Caco-2 (cell line): ENCODE measurements at regions not wholly inside any gene's neighbourhood (a gene's known extent, or its start where the extent isn't known, plus 50 kb on each side); places are given as distances from the start of the nearest gene placed in this dataset.
A peak's percentile ranks its signal among the peaks of the same experiment; 100 is the strongest.
"Not testable (repeated sequence)": the region's sequence is repeated elsewhere in the genome, so short reads cannot be mapped to it uniquely, and the experiment has no call there.

Experiments used
- BruUV-seq: library from RNA; stranded (reverse); fragments of 400-500 nt; replicated peaks from 2 replicates; lab custom pipeline; 2021; lab: Mats Ljungman, UMichigan
- CTCF ChIA-PET: fragments of 300-600 bp; sonication (Branson Sonifier 250); formaldehyde crosslinking; loops from one replicate; lab custom pipeline; 2022; ENCODE audit warnings: antibody characterized with exemption; lab: Charles Lee
- POLR2A ChIA-PET: fragments of 300-600 bp; sonication (Branson Sonifier 250); formaldehyde crosslinking; loops from one replicate; lab custom pipeline; 2022; ENCODE audit warnings: antibody characterized with exemption; lab: Charles Lee
- DNase-seq, 2 experiments: peaks; one replicate each; pipeline versions ENCODE4 v3.0.0 to v3.0.0-alpha.2; 2020 to 2022
- H3K27me3 ChIP-seq: replicated peaks from 2 replicates; pipeline ENCODE4 v1.6.0; 2011; ENCODE audit warnings: low read length; ENCODE audit not compliant: control insufficient read depth, insufficient read depth
- H3K36me3 ChIP-seq: 2 replicates; pipeline ENCODE4 v1.5.1; 2011; ENCODE audit warnings: low read length; ENCODE audit not compliant: control insufficient read depth, insufficient read depth
- H3K4me1 ChIP-seq: fragments of 250-450 bp; sonication (Bioruptor Pico); 2 replicates; pipeline ENCODE4 v1.5.1; 2020; ENCODE audit warnings: mild to moderate bottlenecking
- H3K4me3 ChIP-seq: 2 replicates; pipeline ENCODE4 v1.5.1; 2011; ENCODE audit warnings: low read depth, mild to moderate bottlenecking, control low read depth, low read length
- H3K9me3 ChIP-seq: fragments of 250-450 bp; sonication (Bioruptor Pico); 2 replicates; pipeline ENCODE4 v1.5.1; 2020; ENCODE audit warnings: mild to moderate bottlenecking, moderate library complexity
- H3K27ac Mint-ChIP-seq: one replicate; pipeline ENCODE4 v1.8.0; 2022; ENCODE audit warnings: mixed read lengths; ENCODE audit not compliant: unreplicated experiment
- H3K27me3 Mint-ChIP-seq: one replicate; pipeline ENCODE4 v1.8.0; 2022; ENCODE audit warnings: mixed read lengths; ENCODE audit not compliant: insufficient read depth, unreplicated experiment
- H3K36me3 Mint-ChIP-seq: one replicate; pipeline ENCODE4 v1.8.0; 2022; ENCODE audit warnings: mild to moderate bottlenecking, mixed read lengths; ENCODE audit not compliant: insufficient read depth, unreplicated experiment
- H3K4me1 Mint-ChIP-seq: one replicate; pipeline ENCODE4 v1.8.0; 2022; ENCODE audit warnings: low read depth, mixed read lengths; ENCODE audit not compliant: unreplicated experiment
- H3K4me3 Mint-ChIP-seq: one replicate; pipeline ENCODE4 v1.8.0; 2022; ENCODE audit warnings: mild to moderate bottlenecking, moderate library complexity, mixed read lengths; ENCODE audit not compliant: unreplicated experiment
- H3K9me3 Mint-ChIP-seq: one replicate; pipeline ENCODE4 v1.8.0; 2022; ENCODE audit warnings: mixed read lengths; ENCODE audit not compliant: unreplicated experiment
- intact Hi-C: fragments of 100-400 bp; cut with micrococcal nuclease; formaldehyde crosslinking; loops from one replicate; pipeline ENCODE4 v1.10.0; 2022; ENCODE audit not compliant: unreplicated experiment
- TF ChIP-seq, protein P1 (sequence below), 2 experiments: fragments of 200-600 bp in 1 of 2; IDR thresholded peaks; 1 replicate in 1 of 2; 2 replicates in 1 of 2; pipeline versions ENCODE4 v1.5.1 to v1.8.0; 2011 to 2022; ENCODE audit warnings: antibody characterized with exemption in 1 of 2, control low read depth in 1 of 2, inconsistent platforms in 1 of 2, low read depth in 1 of 2, low read length in 1 of 2, mild to moderate bottlenecking in 1 of 2, moderate library complexity in 1 of 2; ENCODE audit not compliant: insufficient read depth in 1 of 2, severe bottlenecking in 1 of 2, unreplicated experiment in 1 of 2

DNA sequence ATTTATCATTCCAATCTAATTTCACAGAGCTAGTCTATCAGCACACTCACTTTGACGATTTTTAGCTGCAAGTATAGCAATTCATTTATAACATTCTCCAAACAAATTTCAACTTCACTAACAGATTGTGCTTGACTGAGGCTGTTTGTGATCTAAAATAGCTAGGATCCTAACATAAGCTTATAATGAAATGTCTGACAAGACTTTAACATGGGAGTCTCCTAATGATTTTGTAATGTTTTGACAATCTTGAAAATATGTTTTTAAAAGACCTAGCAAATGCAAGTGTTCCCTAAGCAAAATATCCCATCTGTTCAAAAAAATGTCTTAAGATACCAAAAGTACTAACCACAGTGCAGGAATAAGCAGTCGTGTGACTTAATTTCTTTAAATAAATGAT lies 889.5 kb upstream of the SPRY2 start:
- ChIA-PET CTCF (no interaction called here), POLR2A (no interaction called here)
- Histone ChIP-seq H3K27me3 (no peaks in the 10 kb centered on the region), H3K4me3 (no peak overlapping the region), H3K4me1 (no peaks in the 10 kb centered on the region), H3K9me3 (no peaks in the 10 kb centered on the region), H3K36me3 (no peaks in the 10 kb centered on the region)
- intact Hi-C loops: no loop called here
- no TSS peak for BruUV-seq
- no peak overlapping the region for H3K27ac Mint-ChIP-seq
- H3K4me3 Mint-ChIP-seq: no peak overlapping the region
- H3K9me3 Mint-ChIP-seq: peaks cover 15% of the 10 kb centered on the region
- H3K27me3 Mint-ChIP-seq: no peaks in the 10 kb centered on the region
- TF ChIP-seq, protein P1, sequence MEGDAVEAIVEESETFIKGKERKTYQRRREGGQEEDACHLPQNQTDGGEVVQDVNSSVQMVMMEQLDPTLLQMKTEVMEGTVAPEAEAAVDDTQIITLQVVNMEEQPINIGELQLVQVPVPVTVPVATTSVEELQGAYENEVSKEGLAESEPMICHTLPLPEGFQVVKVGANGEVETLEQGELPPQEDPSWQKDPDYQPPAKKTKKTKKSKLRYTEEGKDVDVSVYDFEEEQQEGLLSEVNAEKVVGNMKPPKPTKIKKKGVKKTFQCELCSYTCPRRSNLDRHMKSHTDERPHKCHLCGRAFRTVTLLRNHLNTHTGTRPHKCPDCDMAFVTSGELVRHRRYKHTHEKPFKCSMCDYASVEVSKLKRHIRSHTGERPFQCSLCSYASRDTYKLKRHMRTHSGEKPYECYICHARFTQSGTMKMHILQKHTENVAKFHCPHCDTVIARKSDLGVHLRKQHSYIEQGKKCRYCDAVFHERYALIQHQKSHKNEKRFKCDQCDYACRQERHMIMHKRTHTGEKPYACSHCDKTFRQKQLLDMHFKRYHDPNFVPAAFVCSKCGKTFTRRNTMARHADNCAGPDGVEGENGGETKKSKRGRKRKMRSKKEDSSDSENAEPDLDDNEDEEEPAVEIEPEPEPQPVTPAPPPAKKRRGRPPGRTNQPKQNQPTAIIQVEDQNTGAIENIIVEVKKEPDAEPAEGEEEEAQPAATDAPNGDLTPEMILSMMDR (IDR thresholded peaks at IDR 0.05; ENCODE audit: insufficient read depth in 1 of 2, low read depth in 1 of 2, low read length in 1 of 2, severe bottlenecking in 1 of 2, unreplicated experiment in 1 of 2): no peak
- H3K4me1 Mint-ChIP-seq: no peaks in the 10 kb centered on the region
- H3K36me3 Mint-ChIP-seq: peaks cover 4% of the 10 kb centered on the region
- DNase-seq: no peak

GRCh38 chr13:81226830-81227229 lies 885.9 kb upstream of the SPRY2 start:
- H3K36me3 ChIP-seq, H3K27ac Mint-ChIP-seq, H3K27me3 ChIP-seq, intact Hi-C loops, H3K9me3 ChIP-seq, H3K4me3 ChIP-seq, CTCF ChIA-PET, POLR2A ChIA-PET, BruUV-seq, H3K4me1 Mint-ChIP-seq, H3K4me3 Mint-ChIP-seq, H3K36me3 Mint-ChIP-seq, H3K27me3 Mint-ChIP-seq: not testable (repeated sequence)
- DNase-seq: peak in 1 of 2 experiments; percentile 19
- H3K4me1 ChIP-seq: peaks cover 14% of the 10 kb centered on the region
- H3K9me3 Mint-ChIP-seq: peaks cover 26% of the 10 kb centered on the region

GRCh38 chr13:81224209-81224833 lies 883.4 kb upstream of the SPRY2 start:
- BruUV-seq: no TSS peak
- no peaks in the 10 kb centered on the region for H3K9me3 ChIP-seq
- H3K4me1 ChIP-seq: peaks cover 14% of the 10 kb centered on the region
- Mint-ChIP-seq H3K36me3 (peaks cover 4% of the 10 kb centered on the region), H3K27me3 (no peaks in the 10 kb centered on the region), H3K27ac (peak overlapping the region; percentile 63), H3K9me3 (peaks cover 26% of the 10 kb centered on the region), H3K4me1 (peaks cover 9% of the 10 kb centered on the region), H3K4me3 (no peak overlapping the region)
- no peak overlapping the region for H3K4me3 ChIP-seq
- intact Hi-C loops: no loop called here
- no peaks in the 10 kb centered on the region; the same call in 1 of the 2 replicates for H3K36me3 ChIP-seq
- ChIA-PET POLR2A (no interaction called here), CTCF (no interaction called here)
- TF ChIP-seq, protein P1 (IDR thresholded peaks at IDR 0.05; ENCODE audit: insufficient read depth in 1 of 2, low read depth in 1 of 2, low read length in 1 of 2, severe bottlenecking in 1 of 2, unreplicated experiment in 1 of 2): no peak
- DNase-seq: peak in 1 of 2 experiments; percentile 10
- no peaks in the 10 kb centered on the region for H3K27me3 ChIP-seq
